ENCODE measurements at regions not wholly inside any gene's neighbourhood (a gene's known extent, or its start where the extent isn't known, plus 50 kb on each side); places are given as distances from the start of the nearest gene placed in this dataset.

DNA sequence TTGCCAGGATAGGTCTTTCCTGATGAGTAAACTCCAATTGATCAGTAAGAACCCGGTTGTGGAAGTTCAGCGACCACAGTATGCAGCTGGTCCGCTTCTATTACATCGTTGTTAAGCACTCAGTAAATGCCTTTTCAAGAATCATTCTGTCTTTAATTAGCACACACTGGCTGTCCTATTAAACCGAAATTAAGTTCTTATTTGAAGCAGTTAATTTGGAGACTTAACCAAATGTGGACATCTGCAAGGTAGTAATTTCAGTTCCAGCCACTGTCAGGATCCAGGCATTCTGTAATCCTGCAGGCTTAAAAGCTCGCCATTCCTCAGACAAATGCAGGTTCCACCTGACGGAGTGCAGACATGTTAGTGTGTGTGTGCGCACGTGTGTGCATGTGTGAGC is 254.6 kb downstream of the IRX2 start:
- intact Hi-C loops (cut with micrococcal nuclease), result no loop called here

DNA sequence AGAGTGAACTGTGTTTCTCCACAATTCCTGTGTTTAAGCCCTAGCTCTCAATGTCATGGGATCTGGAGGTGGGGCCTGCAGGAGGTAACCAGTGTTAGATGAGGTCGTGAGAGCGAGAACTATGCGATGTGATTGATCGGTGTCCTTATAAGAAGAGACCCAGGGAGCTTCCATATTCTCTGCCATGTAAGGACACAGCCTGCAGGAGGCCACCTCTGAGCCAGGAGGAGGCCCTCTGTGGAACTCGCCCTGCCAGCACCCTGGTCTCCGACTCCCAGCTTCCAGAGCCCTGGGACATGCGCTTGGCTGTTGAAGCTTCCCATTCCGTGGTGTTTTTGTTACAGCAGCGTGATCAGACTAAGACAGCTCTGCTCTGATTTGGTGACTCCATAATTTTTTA is 255.4 kb downstream of the IRX2 start:
- intact Hi-C loops (cut with micrococcal nuclease), result no loop called here

DNA sequence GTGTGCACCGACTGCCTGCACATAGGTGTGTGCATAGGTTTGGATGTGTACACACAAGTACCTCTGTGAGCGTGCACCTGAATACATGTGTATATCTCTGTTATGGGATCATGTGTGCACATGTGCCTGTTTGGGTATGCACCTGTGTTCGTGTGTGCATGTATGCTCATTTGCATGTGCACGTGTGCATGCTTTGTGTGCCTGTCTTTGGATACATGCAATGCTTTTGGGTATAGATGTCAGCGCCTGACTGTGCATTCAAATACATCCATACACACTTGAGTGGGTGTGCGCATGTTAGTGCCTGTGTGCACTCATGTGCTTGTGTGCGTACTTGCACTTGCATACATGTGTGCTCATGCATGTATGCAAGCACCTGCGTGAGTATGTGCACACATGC is 258.1 kb downstream of the IRX2 start:
- intact Hi-C loops (cut with micrococcal nuclease), result no loop called here

DNA sequence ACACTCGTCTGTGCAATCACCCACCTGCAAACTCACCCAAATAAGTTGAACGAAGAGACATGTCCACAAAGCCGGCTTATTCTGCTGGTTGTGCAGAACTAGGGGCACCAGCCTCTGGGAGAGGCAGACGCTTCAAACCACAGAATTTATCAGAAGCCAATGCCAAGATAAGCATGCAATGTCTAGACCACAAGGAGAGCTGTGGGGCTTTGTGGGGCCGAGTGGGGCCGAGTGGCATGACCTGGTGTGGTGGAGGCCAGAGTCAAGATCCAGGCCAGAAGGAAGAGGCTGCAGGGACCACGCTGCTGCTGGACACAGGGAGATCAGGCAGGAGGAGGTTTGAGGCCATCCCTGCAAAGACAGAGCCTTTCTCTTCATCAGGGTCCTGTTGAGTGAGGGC is 259.0 kb downstream of the IRX2 start:
- intact Hi-C loops (cut with micrococcal nuclease), result no loop called here

DNA sequence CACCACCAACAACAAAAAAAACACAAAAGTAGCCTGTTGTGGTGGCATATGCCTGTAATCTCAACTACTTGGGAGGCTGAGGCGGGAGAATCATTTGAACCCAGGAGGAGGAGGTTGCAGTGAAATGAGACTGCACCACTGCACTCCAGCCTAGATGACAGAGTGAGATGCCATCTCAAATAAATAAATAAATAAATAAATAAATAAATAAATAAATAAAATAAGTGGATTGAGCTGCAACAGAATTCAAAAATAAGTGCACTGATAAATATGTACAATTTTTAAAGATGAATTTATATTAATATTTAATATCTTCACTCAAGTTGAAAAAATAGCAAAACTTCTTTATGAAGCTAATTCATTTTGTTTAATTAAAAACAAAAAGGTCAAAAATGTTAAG is 259.6 kb downstream of the IRX2 start:
- intact Hi-C loops (cut with micrococcal nuclease), result no loop called here

DNA sequence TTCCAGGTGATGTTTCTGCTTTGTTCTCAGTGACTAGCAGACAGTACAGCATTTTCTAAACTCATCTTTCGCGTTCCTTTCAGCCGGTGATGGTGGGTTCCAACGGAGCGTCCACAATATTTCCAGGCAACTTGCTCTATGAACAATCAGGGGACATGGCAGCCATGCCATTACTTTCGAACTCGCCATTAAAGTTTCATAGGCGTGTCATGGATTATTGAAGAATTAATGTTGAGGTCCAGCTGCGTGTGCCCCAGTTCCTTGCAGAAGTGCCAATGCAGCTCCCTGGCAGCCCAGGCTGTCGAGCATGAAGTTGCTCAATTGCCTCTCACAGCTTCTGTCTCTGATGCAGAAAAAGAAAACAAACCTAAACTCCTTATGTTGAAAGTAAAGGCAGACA is 262.2 kb downstream of the IRX2 start:
- intact Hi-C loops (cut with micrococcal nuclease), result no loop called here

DNA sequence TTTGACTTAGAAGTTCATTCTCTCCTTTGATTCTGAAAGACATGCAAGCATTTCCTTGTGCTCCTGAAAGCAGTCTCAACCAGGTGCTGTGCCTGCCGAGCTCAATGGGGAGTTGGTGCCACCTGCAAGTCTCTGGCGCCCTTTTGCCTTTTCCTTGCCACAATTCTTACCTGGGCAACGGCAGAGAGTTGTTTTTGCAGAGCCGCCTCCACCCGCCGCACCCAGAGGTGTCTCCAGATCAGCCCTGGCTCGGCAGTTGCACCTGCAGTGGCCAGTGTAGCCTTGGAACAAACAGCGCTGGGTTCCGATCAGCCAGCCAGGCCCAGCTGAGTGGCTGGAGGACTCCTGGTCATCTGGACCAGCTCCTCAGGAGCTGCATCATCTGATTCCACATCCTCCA is 262.9 kb downstream of the IRX2 start:
- intact Hi-C loops (cut with micrococcal nuclease), result no loop called here

DNA sequence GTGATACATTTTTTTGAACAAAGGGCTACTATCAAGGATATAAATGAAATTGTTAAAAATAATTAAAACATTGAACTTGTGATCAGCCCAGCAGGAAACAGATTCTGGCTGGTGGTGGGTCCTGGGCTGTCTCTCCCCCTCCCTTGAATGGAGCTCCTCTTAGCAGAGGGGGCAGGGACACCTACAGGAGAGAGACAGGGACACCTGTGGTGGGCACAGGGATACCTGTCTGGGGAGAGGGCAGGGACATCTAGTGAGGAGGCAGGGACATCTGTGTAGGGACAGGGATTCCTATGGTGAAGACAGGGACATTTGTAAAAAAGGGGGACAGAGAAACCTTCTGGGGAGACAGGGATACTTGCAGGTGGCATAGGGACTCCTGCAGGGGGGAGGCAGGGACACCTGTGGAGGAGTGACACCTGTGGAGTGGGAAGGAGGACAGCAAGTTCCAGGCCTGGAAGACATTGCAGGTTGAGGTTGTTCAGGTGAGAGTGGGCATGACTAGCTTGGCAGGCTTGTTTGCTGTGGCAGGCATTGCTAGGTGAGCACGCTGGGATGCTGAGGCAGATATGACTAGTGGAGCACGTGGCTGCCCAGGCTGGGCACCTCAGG is 264.2 kb downstream of the IRX2 start:
- intact Hi-C loops (cut with micrococcal nuclease), result no loop called here

DNA sequence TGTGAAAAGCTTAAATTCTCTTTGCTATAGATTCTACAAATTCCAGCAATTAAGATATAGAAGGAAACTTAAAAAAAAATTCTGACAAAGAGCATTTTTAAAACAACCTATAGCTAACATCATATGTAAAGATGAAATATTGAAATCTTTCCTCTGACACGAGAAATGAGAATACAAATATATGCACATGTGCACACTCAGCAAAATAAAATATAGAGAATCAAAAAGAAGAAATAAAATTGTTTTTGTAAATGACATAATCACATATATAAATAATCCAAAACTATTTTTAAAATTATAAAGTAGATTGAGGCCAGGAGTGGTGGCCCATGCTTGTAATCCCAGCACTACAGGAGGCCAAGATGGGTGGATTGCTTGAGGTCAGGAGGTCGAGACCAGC is 265.1 kb downstream of the IRX2 start:
- intact Hi-C loops (cut with micrococcal nuclease), result no loop called here

DNA sequence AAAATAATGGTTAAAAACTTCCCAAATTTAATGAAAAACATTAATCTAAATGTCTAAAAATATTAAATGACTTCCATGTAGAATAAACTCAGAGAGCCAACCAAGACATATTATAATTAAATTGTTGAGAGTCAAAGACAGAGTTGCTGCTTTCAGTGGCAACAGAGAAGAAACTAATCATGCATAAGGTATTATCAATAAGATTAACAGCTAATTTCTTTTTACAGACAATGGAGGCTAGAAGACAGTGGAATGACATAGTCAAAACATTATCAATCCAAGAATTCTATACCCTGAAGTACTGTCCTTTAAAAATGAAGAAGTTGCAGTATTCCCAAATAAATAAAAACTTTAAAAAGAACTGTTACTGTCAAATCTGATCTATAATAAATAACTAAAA is 268.7 kb downstream of the IRX2 start:
- intact Hi-C loops (cut with micrococcal nuclease), result no loop called here

DNA sequence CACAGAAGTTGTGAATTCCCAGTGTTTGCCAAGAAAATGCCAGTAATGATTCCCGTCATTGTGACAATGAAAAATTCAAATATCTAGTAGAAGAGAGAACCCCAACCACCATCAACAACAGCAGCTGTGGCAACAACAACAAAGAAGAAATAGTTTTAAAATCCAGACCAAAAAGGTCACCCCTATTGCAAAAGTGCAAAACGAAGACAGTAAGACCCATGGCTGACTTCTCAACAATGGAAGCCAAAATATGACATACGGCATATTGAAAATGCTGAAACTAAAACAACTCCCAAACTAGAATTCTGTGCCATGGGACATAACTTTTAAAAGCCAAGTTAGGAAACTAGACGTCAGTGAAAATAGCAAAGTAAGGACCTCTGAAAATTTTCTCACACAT is 270.6 kb downstream of the IRX2 start:
- intact Hi-C loops (cut with micrococcal nuclease), result no loop called here

DNA sequence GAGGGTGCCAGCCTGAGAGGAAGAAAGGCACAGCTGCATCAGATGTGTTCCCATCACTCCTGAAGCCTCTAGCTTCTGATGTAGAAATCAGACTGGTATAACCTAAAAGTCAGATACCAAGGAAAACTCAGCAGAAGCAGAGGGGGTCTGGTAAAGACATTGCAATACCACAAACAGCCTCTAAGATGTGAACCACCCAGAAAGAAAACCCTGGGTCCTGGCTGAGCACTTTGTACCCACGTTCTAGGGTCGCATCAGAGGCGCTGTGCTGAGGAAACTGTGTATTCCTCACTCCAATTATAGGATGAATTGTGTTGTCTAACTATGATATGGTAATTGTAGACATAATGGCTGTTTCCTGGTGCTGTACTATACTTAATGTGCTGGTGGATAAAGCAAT is 275.6 kb downstream of the IRX2 start:
- intact Hi-C loops (cut with micrococcal nuclease), result no loop called here

DNA sequence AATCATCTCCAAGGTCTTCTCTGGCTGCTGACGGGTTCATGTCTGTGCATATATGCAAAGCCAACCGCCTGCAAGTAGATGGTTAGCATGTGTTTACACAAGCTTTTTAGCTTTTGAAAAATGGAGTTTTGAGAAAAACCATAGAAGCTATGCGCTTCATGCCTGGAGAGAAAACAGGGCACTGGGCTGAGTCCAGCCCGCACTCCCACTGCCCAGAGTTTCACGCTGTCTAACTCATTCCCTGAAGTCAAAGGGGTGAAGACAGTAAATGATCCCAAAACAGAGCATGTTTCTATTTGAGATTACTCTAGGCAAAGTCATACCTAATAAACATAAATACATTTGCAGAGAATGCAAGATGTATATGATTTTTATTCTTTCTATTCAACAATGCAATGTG is 278.8 kb downstream of the IRX2 start:
- intact Hi-C loops (cut with micrococcal nuclease), result no loop called here

DNA sequence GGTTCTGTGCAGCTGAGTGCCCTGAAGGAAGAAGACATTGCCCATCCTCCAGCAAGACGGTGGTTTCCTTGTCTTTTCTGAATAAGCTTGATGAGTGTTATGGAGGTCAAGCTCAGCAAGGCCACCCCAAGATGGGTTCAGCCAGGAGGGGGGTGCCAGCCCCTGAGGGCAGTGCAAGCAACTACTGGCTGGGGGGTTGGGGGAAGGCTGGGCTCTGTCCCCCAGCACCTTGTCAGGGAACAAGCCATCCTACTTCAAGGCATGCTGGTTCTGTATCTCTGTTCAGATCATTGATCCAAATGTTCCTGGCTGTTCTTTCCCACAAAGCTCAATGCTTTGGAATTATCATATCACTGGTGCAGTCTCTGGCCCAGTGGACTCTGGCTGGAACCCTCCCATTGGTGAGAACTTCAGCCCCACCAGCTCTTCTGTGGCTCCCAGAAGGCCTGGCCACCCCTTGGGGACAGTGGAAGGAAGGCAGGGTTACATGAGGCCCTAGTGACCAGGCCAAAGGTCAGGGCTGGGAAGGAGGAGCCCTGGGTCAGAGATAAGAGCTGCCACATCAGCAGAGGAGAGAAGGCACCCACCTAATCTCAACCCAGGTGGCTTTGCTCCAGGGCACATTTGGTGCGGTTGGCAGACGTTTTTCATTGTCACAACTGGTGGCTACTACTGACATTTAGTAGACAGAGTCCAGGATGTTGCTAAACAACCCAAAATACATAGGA is 280.2 kb downstream of the IRX2 start:
- intact Hi-C loops (cut with micrococcal nuclease), result no loop called here

DNA sequence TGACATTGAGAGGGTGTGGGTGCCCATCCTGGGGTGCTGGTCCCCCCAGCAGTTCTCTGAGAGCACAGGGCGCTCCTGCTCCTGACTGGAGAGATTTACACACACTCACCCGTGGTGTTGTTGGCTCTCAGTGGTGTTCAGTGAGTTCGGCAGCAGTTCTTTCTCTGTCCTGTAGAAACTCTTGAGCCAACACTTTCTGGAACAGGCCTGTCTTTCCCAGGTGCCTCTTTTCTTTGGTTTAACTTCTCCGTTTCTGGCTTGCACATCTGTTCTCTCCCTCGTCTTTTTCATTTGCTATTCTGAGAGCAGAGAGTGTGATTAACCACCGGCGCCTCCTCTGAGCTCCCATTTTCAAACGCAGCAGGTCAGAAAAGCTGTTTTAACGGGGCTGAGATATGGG is 284.5 kb downstream of the IRX2 start:
- intact Hi-C loops (cut with micrococcal nuclease), result no loop called here

DNA sequence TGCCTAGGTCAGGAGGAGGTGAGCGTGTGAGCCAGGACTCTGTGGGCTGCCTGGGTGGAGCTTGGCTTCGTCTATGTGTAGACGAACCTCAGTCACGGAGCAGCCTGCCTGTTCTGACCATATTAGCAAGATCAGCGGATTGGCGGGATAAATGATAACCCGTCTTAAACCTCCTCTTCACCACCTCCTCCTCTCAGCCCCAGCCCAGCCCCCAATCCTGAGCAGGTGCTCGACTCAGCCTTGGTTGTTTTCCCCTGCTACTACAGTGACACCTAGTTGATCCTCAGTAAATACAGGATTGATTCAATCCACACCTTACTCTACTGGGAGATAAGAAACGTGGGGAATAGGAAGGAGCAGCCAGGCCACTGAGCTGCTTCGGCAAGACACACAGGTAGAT is 286.1 kb downstream of the IRX2 start:
- intact Hi-C loops (cut with micrococcal nuclease), result no loop called here

DNA sequence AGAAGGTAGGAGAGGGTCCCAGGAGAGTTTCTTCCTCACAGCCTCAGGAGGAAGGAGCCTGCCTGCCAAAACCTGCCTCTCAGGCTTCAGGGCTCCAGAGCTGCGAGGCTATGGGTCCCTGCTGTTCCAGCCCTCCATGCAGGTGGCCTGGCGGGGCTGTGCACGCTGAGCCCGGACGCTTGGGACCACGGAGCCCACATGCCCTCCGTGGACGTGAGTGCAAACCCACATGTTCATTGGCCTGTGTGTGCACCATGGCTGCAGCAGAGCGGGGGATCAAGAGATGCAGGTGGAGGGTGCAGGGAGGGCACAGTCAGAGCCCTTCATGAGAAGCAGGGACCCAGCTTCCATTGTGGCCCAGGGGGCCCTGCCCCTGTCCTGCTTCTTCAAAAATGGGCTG is 287.3 kb downstream of the IRX2 start:
- intact Hi-C loops (cut with micrococcal nuclease), result no loop called here

DNA sequence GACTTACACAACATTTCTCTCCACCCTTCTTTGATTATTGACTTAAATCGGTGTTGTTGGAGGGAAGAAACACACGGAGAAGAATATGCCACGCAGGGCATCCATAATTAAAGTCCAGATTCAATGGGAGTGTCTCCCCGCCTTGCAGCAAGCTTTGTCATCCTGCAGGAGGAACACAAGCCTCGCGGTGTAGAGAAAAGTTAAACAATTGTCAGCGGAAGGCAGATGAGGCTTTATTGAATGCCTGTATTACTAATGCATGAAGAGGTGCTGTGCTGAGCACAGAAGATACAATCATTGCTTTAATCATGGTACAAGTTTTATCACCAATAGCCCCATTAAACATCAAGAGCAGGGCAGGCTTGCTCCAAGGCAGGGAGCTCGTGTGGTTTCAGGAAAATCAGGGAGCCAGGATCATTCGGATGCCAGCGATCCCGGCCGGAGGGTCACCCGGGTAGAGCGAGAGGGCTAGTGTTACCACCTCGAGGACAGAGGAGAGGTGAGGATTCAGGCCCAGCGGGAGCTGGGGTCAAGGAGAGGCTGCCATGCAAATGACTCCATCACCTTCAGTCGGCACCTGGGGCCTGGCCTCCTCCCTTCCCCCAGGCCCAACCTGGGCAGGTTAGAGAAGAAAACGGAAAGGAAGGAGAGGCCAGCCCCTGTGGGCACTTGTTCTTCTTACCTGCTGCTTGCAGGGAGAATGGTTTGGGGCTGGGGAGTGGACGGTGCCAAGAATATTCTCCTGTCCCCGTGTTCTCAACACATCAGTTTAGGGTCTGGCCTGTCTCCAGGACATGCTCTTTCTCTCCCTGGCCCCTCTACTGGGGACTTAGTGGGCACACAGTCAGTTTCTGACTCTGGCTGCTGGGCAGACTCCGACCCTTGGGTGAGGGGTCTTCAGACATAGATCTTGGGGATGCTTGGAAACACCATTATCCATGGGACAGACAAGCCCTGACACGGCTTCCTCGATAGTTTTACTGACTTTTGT is 289.5 kb downstream of the IRX2 start:
- intact Hi-C loops (cut with micrococcal nuclease), result no loop called here

DNA sequence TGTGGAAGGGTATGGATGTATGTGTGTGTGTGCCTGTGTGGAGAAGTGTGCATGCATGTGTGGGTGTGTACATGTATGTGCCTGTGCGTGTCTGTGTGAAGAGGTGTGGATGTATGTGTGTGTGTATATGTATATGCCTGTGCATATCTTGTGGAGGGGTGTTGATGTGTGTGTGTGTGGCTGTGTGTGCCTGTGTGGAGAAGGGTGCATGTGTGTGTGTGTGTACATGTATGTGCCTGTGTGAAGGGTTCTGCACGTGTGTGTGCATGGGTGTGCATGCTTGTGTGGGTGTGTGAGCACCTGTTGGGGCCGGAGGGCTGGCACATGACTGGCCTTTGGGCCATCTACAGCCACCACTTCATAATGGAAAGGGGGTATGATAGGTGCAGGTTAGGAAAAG is 291.4 kb downstream of the IRX2 start:
- intact Hi-C loops (cut with micrococcal nuclease), result no loop called here

DNA sequence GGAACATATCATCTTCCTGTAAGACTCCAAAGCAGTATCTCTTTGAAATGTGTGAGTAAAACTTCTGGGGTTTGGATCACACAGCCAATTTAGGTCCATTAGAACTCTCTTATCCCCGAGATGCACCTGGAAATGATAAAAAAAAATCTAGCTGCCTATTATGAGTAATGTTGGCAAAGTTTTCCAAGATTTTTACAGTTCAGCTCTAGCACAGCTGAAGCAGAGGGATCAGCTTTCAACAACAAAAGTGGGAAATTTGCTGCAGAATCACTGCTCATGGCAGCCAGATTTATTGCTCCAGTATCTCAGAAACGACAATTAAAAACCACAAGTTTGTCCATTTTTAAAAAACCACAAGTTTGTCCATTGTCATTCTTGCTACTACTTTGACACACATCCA is 292.2 kb downstream of the IRX2 start:
- intact Hi-C loops (cut with micrococcal nuclease), result no loop called here

DNA sequence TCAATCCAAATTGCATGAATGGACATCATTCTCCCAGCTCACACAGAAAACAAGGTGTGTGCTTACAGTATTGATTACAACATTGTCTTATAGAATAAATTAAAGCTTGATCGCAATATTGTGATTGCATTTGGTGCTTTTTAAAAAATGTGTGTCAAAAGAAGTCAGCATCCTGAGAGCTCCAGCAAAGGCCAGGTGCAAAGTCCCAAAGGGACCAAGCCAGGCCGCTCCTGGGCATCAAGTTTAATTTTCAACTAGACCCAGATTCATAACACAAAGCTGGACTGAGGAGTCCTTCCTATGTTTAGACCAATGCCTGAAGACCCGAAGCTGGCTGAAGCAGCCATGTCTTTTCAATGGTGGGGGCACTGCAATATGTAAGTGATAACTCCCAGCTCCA is 295.6 kb downstream of the IRX2 start:
- intact Hi-C loops (cut with micrococcal nuclease), result no loop called here

DNA sequence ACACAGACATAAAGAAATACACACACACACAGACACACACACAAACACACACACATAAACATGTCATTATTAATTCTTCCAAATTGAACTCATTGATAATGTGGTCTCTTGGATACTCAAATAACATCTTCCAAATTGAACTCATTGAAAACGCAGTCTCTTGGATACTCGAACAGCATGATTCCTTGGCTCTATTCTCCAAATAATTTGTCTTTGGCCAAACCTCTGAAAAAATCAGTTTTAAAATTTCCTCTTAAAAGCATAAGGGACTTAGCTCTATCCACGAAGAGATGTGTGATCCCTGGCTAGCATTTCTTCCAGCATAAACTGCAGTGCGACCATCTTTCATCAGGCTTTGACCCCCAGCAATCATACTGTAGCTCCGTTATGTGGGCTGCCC is 296.6 kb downstream of the IRX2 start:
- intact Hi-C loops (cut with micrococcal nuclease), result no loop called here
